AG04450 (cell line): ENCODE measurements at regions not wholly inside any gene's neighbourhood (a gene's known extent, or its start where the extent isn't known, plus 50 kb on each side); places are given as distances from the start of the nearest gene placed in this dataset.

Experiments used
- CTCF ChIA-PET: fragments of 300-600, 350-600 bp; formaldehyde crosslinking; extraction: SDS; loops from one replicate; lab custom pipeline; 2022; ENCODE audit warnings: antibody characterized with exemption, inconsistent platforms; lab: Charles Lee
- POLR2A ChIA-PET: fragments of 350-600 bp; formaldehyde crosslinking; extraction: SDS; loops from one replicate; lab custom pipeline; 2021; ENCODE audit warnings: antibody characterized with exemption, inconsistent platforms; lab: Yijun Ruan, JAX
- DNase-seq: peaks from one replicate; pipeline ENCODE4 v3.0.0-alpha.2; 2011; ENCODE audit warnings: low read depth, low spot score
- H3K27ac ChIP-seq: one replicate; pipeline ENCODE4 v1.5.1; 2012; ENCODE audit warnings: low read depth, low read length, control low read depth
- H3K27me3 ChIP-seq: one replicate; pipeline ENCODE4 v1.6.0; 2012; ENCODE audit warnings: low read length; ENCODE audit not compliant: control insufficient read depth, insufficient read depth
- H3K4me3 ChIP-seq: 2 replicates; pipeline ENCODE4 v1.5.1; 2011; ENCODE audit warnings: mild to moderate bottlenecking, low read depth, low read length, control low read depth
- H3K9me3 ChIP-seq: 2 replicates; pipeline ENCODE4 v1.5.1; 2012; ENCODE audit warnings: low read length; ENCODE audit not compliant: control insufficient read depth, insufficient read depth
- TF ChIP-seq, protein P1 (sequence below): IDR thresholded peaks from 2 replicates; pipeline ENCODE4 v1.5.1; 2011; ENCODE audit warnings: low read depth, low read length, control low read depth, inconsistent platforms

DNA sequence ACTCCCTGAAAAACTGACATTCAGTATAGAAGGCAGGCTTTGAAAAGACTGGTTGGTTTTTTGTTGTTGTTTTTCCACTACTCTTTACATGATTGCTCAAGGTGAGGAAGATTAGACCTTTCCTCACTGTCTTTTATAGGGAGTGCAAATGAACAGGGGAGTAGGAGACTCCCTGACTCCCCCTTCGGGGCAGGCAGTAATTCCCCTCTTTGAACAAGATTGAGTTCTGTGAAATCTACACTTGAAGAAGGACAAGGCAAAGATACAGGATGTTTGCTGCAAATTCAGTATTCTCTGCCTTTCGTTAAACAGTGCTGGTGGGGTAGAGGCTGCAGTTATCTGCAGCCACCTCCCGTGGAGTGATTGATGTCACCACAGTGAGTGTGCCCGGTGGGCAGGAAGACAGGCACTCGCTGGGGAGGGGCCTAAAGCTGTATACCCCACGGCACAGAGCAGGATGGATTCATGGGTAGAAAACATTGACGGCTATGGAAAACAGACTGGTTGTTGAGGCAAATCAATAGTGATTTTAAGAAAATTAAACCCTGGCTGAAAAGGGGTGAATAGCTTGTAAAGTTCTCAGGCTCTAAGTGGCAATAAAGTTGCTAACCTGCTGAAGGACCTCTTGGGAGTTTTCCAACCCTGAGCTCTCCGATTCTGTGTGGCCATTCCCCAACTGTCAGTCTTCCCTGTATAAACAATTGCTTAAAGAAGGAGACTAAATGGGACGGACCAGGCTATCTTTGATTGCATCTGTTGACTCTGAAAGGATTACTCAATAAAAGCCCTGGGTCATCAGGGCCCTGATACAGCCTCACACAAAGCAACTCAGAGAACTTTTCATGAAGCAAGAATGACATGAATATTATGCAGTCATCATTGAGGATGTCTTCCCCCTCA is 308.3 kb downstream of the TBC1D4 start:
- CTCF ChIA-PET, result no interaction called here
- Histone ChIP-seq H3K9me3 (no peaks in the 10 kb centered on the region), H3K27me3 (no peaks in the 10 kb centered on the region), H3K27ac (no peak overlapping the region), H3K4me3 (no peak overlapping the region)
- POLR2A ChIA-PET, result no interaction called here
- TF ChIP-seq, protein P1, sequence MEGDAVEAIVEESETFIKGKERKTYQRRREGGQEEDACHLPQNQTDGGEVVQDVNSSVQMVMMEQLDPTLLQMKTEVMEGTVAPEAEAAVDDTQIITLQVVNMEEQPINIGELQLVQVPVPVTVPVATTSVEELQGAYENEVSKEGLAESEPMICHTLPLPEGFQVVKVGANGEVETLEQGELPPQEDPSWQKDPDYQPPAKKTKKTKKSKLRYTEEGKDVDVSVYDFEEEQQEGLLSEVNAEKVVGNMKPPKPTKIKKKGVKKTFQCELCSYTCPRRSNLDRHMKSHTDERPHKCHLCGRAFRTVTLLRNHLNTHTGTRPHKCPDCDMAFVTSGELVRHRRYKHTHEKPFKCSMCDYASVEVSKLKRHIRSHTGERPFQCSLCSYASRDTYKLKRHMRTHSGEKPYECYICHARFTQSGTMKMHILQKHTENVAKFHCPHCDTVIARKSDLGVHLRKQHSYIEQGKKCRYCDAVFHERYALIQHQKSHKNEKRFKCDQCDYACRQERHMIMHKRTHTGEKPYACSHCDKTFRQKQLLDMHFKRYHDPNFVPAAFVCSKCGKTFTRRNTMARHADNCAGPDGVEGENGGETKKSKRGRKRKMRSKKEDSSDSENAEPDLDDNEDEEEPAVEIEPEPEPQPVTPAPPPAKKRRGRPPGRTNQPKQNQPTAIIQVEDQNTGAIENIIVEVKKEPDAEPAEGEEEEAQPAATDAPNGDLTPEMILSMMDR, result no peak
- no peak for DNase-seq

DNA sequence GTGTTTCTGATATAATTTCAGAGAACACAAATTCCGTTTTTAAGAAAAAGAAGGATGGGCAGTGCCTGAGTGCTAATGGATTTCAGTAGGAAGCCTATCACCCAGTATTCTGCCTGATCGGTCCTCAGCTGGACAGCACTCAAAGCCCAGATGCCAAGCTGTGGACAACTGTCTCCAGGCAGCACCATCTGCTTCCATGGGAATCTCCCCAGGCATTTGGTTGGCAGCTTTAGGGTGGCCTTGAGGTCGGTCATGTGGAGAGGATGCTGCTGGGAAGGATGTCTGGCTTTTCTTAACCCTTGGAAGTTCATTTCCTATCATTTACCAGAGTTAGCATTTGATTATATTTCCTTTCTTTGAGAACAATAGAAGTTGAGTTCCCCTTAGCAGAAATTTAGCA is 311.7 kb downstream of the TBC1D4 start:
- H3K27me3 ChIP-seq, result no peaks in the 10 kb centered on the region
- H3K27ac ChIP-seq, result no peak overlapping the region
- CTCF ChIA-PET, result no interaction called here
- POLR2A ChIA-PET, result no interaction called here
- no peaks in the 10 kb centered on the region for H3K9me3 ChIP-seq
- TF ChIP-seq, protein P1, result no peak
- H3K4me3 ChIP-seq, result no peak overlapping the region
- no peak for DNase-seq

- ChIA-PET POLR2A (no interaction called here), CTCF (no interaction called here)
- TF ChIP-seq, protein P1, result no peak
- H3K4me3 ChIP-seq, result no peak overlapping the region
- H3K9me3 ChIP-seq, result no peaks in the 10 kb centered on the region
- H3K27ac ChIP-seq, result no peak overlapping the region
- DNase-seq, result no peak
- H3K27me3 ChIP-seq, result no peaks in the 10 kb centered on the region
Measured at GRCh38 chr13:75165543-75166230, 316.3 kb downstream of the TBC1D4 start.

DNA sequence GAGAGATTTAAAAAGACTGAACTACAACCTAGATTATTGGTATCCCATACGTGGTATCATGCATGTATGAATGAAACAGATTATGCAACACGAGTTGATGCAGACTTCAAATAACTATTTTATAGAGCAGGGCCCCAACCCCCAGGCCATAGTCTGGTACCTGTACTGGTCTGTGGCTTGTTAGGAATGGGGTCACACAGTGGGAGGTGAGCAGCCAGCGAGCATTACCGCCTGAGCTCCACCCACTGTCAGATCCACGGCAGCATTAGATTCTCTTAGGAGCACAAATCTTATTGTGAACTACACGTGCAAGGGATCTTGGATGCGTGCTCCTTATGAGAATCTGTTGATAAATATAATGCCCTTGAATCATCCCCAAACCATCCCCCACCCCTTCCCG is 320.2 kb downstream of the TBC1D4 start:
- ChIA-PET CTCF (no interaction called here), POLR2A (no interaction called here)
- no peak for DNase-seq
- H3K4me3 ChIP-seq, result no peak overlapping the region
- TF ChIP-seq, protein P1, result no peak
- H3K27me3 ChIP-seq, result no peaks in the 10 kb centered on the region
- no peak overlapping the region for H3K27ac ChIP-seq
- no peaks in the 10 kb centered on the region for H3K9me3 ChIP-seq

DNA sequence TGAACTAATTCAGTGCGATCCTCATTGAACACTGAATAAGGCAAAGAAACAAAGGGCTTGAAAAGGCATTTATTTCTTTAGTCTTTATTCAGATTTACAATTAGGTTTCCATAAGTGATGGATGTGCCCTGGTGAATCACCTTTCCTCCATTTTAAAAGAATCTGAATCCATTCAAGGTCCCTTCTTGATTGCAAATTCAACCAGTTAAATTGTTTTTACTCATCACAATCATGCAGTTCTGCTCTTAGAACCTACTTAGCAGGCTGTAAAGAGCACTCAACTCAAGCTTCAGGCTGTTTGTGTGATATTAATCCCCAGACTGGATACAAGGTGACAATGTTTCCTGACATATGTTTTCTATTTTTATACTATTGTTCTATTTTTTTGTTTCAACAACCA is 321.0 kb downstream of the TBC1D4 start:
- CTCF ChIA-PET, result no interaction called here
- POLR2A ChIA-PET, result no interaction called here
- TF ChIP-seq, protein P1, result no peak
- Histone ChIP-seq H3K9me3 (no peaks in the 10 kb centered on the region), H3K27ac (no peak overlapping the region), H3K4me3 (no peak overlapping the region), H3K27me3 (no peaks in the 10 kb centered on the region)
- DNase-seq, result no peak
